Neural cell (in vitro differentiated cells): ENCODE measurements at regions not wholly inside any gene's neighbourhood (a gene's known extent, or its start where the extent isn't known, plus 50 kb on each side); places are given as distances from the start of the nearest gene placed in this dataset.

Source experiments
- H2AFZ ChIP-seq: fragments of 200-600, 300-800 bp; sonication (generic), shearing (Covaris generic); 2 replicates; pipeline ENCODE4 v1.6.0; 2014; ENCODE audit warnings: low read depth, mild to moderate bottlenecking, antibody characterized with exemption, low read length, moderate library complexity
- H3F3A ChIP-seq: fragments of 200-600 bp; shearing (Covaris generic); 2 replicates; pipeline ENCODE4 v1.6.1; 2016; ENCODE audit warnings: mild to moderate bottlenecking, moderate library complexity, mixed read lengths, antibody characterized with exemption, low read length; ENCODE audit not compliant: insufficient read depth, poor library complexity, severe bottlenecking
- H3K27ac ChIP-seq: fragments of 200-600, 300-800 bp; sonication (generic), shearing (Covaris generic); 2 replicates; pipeline ENCODE4 v1.5.1; 2014; ENCODE audit warnings: mild to moderate bottlenecking, low read length, moderate library complexity
- H3K27me3 ChIP-seq: fragments of 300-800, 200-600 bp; sonication (generic), shearing (Covaris generic); 2 replicates; pipeline ENCODE4 v1.6.0; 2014; ENCODE audit warnings: mild to moderate bottlenecking, low read depth, low read length, moderate library complexity; ENCODE audit not compliant: insufficient read depth
- H3K36me3 ChIP-seq: fragments of 300-800, 200-600 bp; sonication (generic), shearing (Covaris generic); 2 replicates; pipeline ENCODE4 v1.5.1; 2014; ENCODE audit warnings: mild to moderate bottlenecking, antibody characterized with exemption, low read length, moderate library complexity; ENCODE audit not compliant: insufficient read depth
- H3K4me2 ChIP-seq: fragments of 300-800, 200-600 bp; sonication (generic), shearing (Covaris generic); 2 replicates; pipeline ENCODE4 v1.6.0; 2014; ENCODE audit warnings: mild to moderate bottlenecking, low read length
- H3K4me3 ChIP-seq: fragments of 300-800, 200-600 bp; sonication (generic), shearing (Covaris generic); 2 replicates; pipeline ENCODE4 v1.5.1; 2014; ENCODE audit warnings: mild to moderate bottlenecking, low read length, moderate library complexity
- H3K79me2 ChIP-seq: fragments of 200-600 bp; shearing (Covaris generic); replicated peaks from 2 replicates; pipeline ENCODE4 v1.6.0; 2014; ENCODE audit warnings: mild to moderate bottlenecking, low read length, moderate library complexity; ENCODE audit not compliant: insufficient read depth
- H3K9ac ChIP-seq: fragments of 300-800, 200-600 bp; sonication (generic), shearing (Covaris generic); 2 replicates; pipeline ENCODE4 v1.6.1; 2016; ENCODE audit warnings: mild to moderate bottlenecking, low read length, mixed read lengths
- H3K9me2 ChIP-seq: fragments of 200-600 bp; shearing (Covaris generic); 2 replicates; pipeline ENCODE4 v1.6.1; 2016; ENCODE audit warnings: mild to moderate bottlenecking, low read length, mixed read lengths; ENCODE audit not compliant: insufficient read depth
- H3K9me3 ChIP-seq: fragments of 200-600, 300-800 bp; sonication (generic), shearing (Covaris generic); 2 replicates; pipeline ENCODE4 v1.6.1; 2016; ENCODE audit warnings: mild to moderate bottlenecking, mixed run types, low read length, moderate library complexity, mixed read lengths
- H4K20me1 ChIP-seq: fragments of 200-600 bp; shearing (Covaris generic); 2 replicates; pipeline ENCODE4 v1.6.1; 2016; ENCODE audit warnings: mild to moderate bottlenecking, mixed run types; ENCODE audit not compliant: insufficient read depth
- EP300 ChIP-seq: fragments of 450-650 bp; conservative IDR thresholded peaks from 2 replicates; pipeline ENCODE4 v1.6.1; 2014; ENCODE audit warnings: antibody characterized with exemption, mild to moderate bottlenecking, moderate library complexity; ENCODE audit not compliant: poor library complexity, severe bottlenecking
- EZH2 ChIP-seq: fragments of 200-600, 300-800 bp; shearing (Covaris generic), sonication (generic); IDR thresholded peaks from 2 replicates; pipeline ENCODE4 v1.6.1; 2014; ENCODE audit warnings: antibody characterized with exemption, low read length, borderline replicate concordance, mild to moderate bottlenecking; ENCODE audit not compliant: insufficient read depth, poor library complexity, severe bottlenecking
- MXI1 ChIP-seq: fragments of 450-650 bp; conservative IDR thresholded peaks from 2 replicates; pipeline ENCODE4 v1.6.1; 2014; ENCODE audit warnings: antibody characterized with exemption, mild to moderate bottlenecking; ENCODE audit not compliant: poor library complexity, severe bottlenecking
- POLR2AphosphoS5 ChIP-seq: IDR thresholded peaks from 2 replicates; pipeline ENCODE4 v1.6.1; 2012
- RAD21 ChIP-seq: fragments of 450-650 bp; conservative IDR thresholded peaks from 2 replicates; pipeline ENCODE4 v1.6.1; 2014; ENCODE audit warnings: antibody characterized with exemption, mild to moderate bottlenecking, moderate library complexity
- SMC3 ChIP-seq: fragments of 450-650 bp; conservative IDR thresholded peaks from 2 replicates; pipeline ENCODE4 v1.6.1; 2014; ENCODE audit warnings: antibody characterized with exemption, mild to moderate bottlenecking, moderate library complexity; ENCODE audit not compliant: poor library complexity
- TAF1 ChIP-seq: IDR thresholded peaks from 2 replicates; pipeline ENCODE4 v1.6.1; 2012; ENCODE audit warnings: low read depth
- TF ChIP-seq, protein P1 (sequence below): IDR thresholded peaks from 2 replicates; pipeline ENCODE4 v1.6.1; 2012; ENCODE audit warnings: borderline replicate concordance
- TF ChIP-seq, protein P2 (sequence below): fragments of 450-650 bp; IDR thresholded peaks from 2 replicates; pipeline ENCODE4 v1.5.1; 2014; ENCODE audit warnings: antibody characterized with exemption, mild to moderate bottlenecking, moderate library complexity; ENCODE audit not compliant: poor library complexity, severe bottlenecking

DNA sequence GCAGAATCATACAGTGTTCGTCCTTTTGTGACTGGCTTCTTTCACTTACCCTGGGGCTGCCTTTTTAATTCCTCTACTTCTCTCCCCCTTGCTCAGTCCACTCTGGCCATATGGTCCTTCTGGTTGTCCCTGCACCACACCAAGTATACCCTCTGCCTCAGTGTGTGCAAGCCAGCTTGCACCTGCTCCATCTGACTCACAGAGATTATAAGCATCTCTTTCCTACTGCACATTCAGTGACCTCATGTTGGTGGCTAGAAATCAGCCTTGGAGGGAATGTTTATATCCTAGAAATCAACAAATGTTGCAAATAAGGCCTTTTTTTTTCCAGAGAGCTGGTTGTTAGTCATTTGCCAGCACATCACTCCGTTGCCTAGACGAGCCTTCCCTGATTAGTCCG, 67.5 kb upstream of the C10orf90 start:
- Histone ChIP-seq H3K4me2 (no peak overlapping the region), H3K4me3 (no peak overlapping the region), H3K9me3 (no peaks in the 10 kb centered on the region), H2AFZ (no peak overlapping the region), H4K20me1 (no peaks in the 10 kb centered on the region), H3K27ac (no peak overlapping the region), H3K27me3 (no peaks in the 10 kb centered on the region), H3F3A (no peaks in the 10 kb centered on the region), H3K9ac (no peak overlapping the region), H3K9me2 (no peaks in the 10 kb centered on the region), H3K79me2 (no peaks in the 10 kb centered on the region), H3K36me3 (no peaks in the 10 kb centered on the region)
- TF ChIP-seq POLR2AphosphoS5 (no peak), RAD21 (no peak), MXI1 (no peak), EZH2 (no peak), TAF1 (no peak)
- TF ChIP-seq, protein P1, sequence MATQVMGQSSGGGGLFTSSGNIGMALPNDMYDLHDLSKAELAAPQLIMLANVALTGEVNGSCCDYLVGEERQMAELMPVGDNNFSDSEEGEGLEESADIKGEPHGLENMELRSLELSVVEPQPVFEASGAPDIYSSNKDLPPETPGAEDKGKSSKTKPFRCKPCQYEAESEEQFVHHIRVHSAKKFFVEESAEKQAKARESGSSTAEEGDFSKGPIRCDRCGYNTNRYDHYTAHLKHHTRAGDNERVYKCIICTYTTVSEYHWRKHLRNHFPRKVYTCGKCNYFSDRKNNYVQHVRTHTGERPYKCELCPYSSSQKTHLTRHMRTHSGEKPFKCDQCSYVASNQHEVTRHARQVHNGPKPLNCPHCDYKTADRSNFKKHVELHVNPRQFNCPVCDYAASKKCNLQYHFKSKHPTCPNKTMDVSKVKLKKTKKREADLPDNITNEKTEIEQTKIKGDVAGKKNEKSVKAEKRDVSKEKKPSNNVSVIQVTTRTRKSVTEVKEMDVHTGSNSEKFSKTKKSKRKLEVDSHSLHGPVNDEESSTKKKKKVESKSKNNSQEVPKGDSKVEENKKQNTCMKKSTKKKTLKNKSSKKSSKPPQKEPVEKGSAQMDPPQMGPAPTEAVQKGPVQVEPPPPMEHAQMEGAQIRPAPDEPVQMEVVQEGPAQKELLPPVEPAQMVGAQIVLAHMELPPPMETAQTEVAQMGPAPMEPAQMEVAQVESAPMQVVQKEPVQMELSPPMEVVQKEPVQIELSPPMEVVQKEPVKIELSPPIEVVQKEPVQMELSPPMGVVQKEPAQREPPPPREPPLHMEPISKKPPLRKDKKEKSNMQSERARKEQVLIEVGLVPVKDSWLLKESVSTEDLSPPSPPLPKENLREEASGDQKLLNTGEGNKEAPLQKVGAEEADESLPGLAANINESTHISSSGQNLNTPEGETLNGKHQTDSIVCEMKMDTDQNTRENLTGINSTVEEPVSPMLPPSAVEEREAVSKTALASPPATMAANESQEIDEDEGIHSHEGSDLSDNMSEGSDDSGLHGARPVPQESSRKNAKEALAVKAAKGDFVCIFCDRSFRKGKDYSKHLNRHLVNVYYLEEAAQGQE = no peak
- TF ChIP-seq, protein P2, sequence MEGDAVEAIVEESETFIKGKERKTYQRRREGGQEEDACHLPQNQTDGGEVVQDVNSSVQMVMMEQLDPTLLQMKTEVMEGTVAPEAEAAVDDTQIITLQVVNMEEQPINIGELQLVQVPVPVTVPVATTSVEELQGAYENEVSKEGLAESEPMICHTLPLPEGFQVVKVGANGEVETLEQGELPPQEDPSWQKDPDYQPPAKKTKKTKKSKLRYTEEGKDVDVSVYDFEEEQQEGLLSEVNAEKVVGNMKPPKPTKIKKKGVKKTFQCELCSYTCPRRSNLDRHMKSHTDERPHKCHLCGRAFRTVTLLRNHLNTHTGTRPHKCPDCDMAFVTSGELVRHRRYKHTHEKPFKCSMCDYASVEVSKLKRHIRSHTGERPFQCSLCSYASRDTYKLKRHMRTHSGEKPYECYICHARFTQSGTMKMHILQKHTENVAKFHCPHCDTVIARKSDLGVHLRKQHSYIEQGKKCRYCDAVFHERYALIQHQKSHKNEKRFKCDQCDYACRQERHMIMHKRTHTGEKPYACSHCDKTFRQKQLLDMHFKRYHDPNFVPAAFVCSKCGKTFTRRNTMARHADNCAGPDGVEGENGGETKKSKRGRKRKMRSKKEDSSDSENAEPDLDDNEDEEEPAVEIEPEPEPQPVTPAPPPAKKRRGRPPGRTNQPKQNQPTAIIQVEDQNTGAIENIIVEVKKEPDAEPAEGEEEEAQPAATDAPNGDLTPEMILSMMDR = no peak

DNA sequence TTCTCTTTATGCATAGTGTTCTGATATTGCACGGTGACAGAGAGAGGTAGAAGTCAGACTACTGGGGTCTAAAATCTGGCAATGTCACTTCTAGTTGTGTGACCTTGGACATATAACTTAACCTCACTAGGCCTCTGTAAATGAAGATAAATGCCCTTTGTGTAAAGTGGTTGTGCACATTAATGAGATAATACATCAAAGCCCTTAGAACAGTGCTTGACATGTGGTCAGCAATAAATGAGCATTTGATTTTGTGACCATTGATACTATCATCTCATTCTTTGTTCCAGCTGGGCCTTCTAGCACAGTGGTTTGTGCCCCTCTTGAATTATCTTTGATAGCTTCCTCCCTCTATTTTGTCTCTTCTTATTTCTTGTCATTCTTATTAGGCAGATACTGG, 74.1 kb upstream of the C10orf90 start:
- Histone ChIP-seq H3K4me2 (no peak overlapping the region), H3K4me3 (no peak overlapping the region), H3K9me3 (no peaks in the 10 kb centered on the region), H3K36me3 (no peaks in the 10 kb centered on the region), H3F3A (no peaks in the 10 kb centered on the region), H2AFZ (no peak overlapping the region), H3K9ac (no peak overlapping the region), H3K27ac (no peak overlapping the region), H4K20me1 (no peaks in the 10 kb centered on the region), H3K27me3 (no peaks in the 10 kb centered on the region), H3K9me2 (no peaks in the 10 kb centered on the region), H3K79me2 (no peaks in the 10 kb centered on the region)
- TF ChIP-seq SMC3 = no peak
- no peak for TF ChIP-seq RAD21
- TF ChIP-seq EP300 = no peak
- TF ChIP-seq, protein P1 = no peak
- no peak for TF ChIP-seq EZH2
- no peak for TF ChIP-seq MXI1
- TF ChIP-seq POLR2AphosphoS5 = no peak
- TF ChIP-seq, protein P2 = no peak
- TF ChIP-seq TAF1 = no peak
